Dermis blood vessel endothelial cell (primary cell): ENCODE measurements at regions not wholly inside any gene's neighbourhood (a gene's known extent, or its start where the extent isn't known, plus 50 kb on each side); places are given as distances from the start of the nearest gene placed in this dataset.
A peak's percentile ranks its signal among the peaks of the same experiment; 100 is the strongest.
"Not testable (repeated sequence)": the region's sequence is repeated elsewhere in the genome, so short reads cannot be mapped to it uniquely, and the experiment has no call there.

Experiments used
- DNase-seq: peaks from one replicate; pipeline ENCODE4 v3.0.0; 2010

DNA sequence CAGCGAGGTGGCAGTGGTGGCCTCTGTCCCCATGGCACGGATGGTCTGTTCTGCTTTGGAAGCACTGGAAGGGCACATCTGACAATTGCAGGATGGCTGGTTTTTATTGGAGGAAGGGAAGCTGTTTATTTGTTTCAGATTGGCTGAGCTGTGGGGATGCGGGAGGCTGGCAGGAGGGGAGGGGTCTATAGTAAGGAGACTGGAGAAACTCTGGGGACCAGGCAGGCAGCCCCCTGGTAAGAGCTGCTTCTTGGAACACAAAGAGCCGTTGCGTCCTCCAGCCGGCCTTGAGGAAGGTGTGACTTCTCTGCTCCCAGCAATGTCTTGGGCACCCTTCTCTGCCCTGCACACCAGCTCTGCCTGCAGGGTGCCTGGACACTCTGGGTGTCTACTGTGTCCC lies 85.1 kb upstream of the SPDYE9 start:
- not testable (repeated sequence) for DNase-seq

DNA sequence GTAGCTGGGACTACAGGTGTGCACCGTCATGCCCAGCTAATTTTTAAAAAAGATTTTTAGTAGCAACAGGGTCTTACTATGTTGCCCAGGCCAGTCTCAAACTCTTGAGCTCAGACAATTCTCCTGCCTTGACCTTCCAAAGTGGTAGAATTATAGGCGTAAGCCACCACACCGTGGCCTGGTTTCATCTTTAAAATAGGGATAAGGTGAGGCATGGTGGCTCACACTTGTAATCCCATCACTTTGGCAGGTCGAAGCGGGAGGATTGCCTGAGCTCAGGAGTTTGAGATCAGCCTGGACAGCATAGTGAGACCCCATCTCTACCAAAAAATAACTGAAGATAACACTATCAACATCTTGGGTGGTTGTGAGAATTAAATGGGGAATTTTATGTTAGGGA lies 84.6 kb upstream of the SPDYE9 start:
- not testable (repeated sequence) for DNase-seq

DNA sequence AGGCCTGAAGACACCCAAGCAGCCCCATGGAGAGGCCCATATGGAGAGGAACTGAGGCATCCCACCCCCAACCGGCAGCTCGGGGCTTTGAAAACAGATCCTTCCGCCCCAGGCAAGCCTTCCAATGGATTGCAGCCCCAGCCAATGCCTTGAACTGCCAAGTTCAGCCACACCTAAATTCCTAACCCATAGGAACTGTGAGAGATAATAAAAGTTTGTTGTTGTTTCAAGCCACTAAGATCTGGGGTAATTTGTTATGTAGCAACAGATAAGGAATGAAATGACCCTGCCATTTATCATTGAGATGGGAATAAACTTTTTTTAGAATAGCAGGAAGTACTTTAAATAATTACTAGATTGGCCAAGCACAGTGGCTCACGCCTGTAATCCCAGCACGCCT lies 80.3 kb upstream of the SPDYE9 start:
- not testable (repeated sequence) for DNase-seq

DNA sequence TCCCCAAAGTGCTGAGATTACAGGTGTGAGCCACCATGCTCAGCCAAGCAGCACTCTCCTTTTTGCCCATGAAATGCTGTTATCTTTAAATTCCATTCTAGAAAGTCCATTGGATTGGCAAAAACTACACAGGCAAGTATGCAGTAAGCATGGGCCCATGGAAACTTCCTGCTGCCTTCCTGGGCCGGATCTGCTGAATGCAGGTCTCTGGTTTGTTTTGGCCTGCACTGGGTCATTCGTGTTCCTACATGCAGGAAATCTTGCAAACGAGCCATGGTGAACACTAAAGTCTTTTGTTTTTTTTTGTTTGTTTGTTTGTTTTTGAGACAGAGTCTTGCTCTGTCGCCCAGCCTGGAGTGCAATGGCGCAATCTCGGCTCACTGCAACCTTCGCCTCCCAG lies 76.8 kb upstream of the SPDYE9 start:
- not testable (repeated sequence) for DNase-seq

DNA sequence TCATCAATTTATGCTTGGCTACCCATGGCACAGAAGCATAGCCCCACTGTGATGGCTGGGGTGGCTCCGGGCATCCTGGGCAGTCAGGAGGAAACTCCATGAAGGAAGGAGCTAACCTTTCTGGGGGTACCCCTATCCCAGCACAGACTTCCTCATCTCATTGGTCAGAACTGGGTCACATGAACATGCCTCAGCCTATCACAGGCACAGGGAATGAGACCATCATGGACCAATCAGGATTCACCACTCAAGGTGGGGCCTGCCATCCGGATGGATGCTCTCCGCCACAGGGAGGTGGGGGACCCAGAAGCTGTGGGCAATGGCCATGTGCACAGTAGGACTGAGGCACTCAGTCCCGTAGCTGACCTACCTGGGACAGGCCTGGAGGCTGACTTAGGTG lies 75.9 kb upstream of the SPDYE9 start:
- not testable (repeated sequence) for DNase-seq

DNA sequence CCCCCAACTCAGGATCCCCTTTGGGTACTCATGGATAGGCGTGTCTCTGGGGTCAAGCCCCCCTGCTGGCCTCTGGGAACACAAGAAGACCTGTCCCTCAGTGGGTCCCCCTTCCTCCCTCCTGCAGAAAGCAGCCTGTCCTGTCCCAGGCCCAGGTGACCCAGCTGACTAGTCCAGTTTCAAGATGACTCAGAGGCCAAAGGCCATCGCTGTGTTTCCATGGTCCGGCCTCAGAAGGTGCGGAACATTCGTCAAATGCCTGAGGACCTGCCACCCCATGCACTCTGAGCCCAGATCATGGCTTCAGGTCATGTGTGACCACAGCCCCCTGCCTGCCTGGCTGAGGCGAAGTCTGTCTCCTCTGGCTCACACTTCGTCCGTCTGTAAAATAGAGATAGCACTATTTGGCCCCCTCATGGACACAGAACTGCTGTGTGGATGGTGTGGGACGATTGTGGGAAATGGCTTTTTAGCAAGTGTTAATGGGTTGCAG lies 71.4 kb upstream of the SPDYE9 start:
- not testable (repeated sequence) for DNase-seq

DNA sequence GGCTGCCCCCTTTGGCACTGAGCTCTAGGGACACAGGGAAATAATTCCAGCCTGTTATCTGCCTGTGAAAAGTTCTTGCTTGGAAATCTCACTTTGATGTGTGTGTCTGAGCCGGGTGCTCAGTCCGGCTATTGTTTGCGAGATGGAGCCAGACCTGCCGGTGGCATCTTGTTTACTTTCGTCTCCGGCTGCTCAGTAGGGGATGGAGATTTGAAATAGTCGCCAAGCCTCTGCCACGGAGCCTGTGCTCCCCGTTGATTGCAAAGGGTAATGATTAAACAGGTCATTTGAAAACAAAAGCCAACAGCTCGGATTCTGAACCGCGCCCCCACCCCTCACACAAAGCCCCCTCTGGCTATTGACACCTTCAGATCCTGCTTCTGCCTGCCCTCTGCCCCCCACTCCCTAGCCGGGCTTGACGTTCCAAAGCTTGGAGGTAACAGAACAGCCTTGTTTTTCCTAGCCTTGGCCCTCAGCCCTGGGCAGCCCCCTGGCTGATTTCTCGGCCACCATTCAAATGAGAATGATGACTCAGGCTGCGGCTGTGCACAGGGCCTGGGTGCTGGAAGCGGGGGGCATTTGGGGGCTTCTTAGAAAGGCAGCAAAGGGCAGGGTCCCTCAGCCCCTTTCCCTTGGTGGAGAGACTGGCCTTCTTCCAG lies 70.8 kb upstream of the SPDYE9 start:
- DNase-seq = not testable (repeated sequence)

DNA sequence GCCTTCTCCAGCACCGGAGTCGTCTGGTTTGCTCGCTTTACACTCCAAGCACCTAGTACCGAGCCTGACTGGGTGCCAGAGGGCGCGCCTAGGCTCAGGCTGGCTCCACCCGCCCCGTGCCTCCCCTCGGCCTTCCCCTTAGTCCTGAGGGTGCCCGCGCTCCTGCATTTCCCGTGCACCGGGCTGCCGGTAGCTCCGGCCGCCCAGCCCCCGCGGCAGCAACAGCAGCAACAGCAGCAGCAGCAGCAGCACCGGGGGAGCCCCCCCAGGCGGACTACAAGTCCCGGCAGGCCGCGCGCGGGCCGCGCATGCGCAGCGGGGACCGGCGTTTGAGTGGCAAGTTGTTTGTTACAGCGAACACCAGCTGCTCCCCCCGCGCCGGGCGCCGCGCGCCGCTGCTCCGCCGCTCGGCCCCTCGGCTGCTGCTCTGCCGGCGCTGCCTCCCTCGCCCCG lies 68.8 kb upstream of the SPDYE9 start:
- peak; percentile 50 for DNase-seq

DNA sequence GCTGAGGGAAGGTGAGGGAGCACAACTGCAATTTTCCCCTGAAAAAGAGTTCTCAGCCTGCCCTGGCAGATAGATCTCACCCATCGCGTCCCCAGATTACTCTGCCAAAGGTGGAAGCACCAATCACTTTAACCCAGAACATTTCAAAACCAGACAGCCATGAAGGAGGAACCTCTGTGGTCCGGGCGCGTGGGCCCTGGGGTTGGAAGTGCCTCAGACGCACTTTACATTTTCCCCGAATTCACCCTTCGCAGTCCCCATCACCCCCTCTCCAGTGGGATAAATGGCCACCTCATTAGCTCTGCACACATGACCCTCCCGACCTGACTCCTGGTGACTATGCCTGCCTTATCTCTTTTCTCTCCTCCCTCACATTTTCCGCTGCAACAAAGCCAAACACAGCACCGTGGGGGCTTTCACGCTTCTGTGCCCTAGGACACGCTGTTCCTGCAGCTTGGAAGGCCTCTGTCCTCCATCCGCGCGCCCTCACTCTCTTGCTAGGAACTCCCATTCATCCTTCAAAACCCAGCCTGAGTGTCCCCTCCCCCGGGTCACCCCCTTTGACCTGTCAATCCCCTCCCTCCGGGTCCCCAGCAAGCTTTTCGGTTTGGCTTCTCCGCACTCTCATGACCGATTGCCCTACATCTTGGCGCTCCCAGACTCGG lies 68.2 kb upstream of the SPDYE9 start:
- not testable (repeated sequence) for DNase-seq

DNA sequence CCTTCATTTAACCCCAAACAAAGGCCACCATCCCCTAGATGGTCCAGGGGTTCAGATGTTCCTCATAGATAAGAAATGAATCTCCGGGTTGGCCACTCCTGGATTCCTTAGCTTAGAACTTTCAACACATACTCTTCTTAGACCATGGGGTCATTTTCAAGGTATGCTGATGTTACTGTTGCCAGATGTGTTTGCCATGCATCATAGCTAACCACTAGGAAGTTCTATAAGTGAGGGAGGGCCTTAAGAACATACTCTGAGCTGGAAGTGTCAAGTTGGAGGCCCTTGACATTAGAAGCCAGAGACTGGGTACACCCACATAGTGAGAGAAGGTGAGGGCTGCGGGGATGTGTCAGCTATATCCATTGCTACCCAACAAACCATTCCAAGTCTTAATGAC lies 62.7 kb upstream of the SPDYE9 start:
- not testable (repeated sequence) for DNase-seq

DNA sequence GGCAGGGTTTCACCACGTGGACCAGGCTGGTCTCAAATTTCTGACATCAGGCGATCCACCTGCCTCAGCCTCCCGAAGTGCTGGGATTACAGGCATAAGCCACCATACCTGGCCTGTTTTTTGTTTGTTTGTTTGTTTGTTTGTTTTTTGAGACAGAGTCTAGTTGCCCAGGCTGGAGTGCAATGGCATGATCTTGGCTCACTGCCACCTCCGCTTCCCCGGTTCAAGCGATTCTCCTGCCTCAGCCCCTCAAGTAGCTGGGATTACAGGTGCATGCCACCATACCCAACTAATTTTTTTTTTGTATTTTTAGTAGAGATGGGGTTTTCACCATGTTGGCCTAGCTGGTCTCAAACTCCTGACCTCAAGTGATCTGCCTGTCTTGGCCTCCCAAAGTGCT lies 61.8 kb upstream of the SPDYE9 start:
- DNase-seq = not testable (repeated sequence)

DNA sequence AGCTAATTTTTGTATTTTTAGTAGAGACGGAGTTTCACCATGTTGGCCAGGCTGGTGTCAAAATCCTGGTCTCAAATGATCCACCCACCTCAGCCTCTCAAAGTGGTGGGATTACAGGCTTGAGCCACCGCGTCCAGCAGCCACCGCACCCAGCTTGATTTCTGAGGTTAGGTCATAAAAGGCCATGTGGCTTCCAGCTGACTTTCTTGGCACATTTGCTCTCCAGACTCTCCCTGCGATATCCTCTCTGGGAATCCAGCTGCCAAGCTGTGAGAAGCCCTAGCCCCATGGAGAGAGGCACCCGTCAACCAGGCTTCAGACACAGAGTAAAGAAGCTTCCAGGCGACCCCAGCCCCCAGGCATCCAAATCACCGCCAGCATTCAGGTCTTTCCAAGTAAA lies 58.2 kb upstream of the SPDYE9 start:
- DNase-seq = not testable (repeated sequence)

DNA sequence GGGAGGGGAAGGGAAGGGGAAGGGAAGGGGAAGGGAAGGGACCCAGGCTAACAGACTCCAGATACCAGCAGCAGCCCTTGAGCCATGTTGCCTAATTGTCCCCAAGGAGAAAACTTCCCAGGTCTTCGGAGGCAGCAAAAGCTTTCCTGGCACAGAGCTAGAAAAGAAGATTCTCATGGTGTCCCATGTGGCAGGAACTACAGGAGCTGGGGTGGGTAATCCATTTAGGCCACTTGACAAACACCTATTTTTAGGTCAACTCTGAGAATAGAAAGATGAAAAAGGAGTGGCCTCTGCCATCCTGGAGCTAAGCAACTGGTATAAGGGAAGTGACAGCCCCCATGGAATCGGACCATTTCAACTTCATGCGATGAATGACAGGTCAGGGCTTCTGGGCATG lies 52.1 kb upstream of the SPDYE9 start:
- DNase-seq = not testable (repeated sequence)
